K562 (cell line): ENCODE measurements at regions not wholly inside any gene's neighbourhood (a gene's known extent, or its start where the extent isn't known, plus 50 kb on each side); places are given as distances from the start of the nearest gene placed in this dataset.

ENCODE experiments used
- HDAC8 ChIP-seq: fragments of 450-650 bp; IDR thresholded peaks from 2 replicates; pipeline ENCODE4 v1.6.1; 2016; ENCODE audit warnings: mild to moderate bottlenecking, missing genetic modification characterization, moderate library complexity, missing compliant biosample characterization
- HNRNPUL1 ChIP-seq: fragments of 200-400 bp; formaldehyde crosslinking; IDR thresholded peaks from 2 replicates; pipeline ENCODE4 v1.6.1; 2017; ENCODE audit warnings: low read length
- TF ChIP-seq, protein P1 (sequence below), 3 experiments: IDR thresholded peaks in 2 of 3; conservative IDR thresholded peaks in 1 of 3; 2 replicates each; pipeline ENCODE4 v1.5.1; 2011 to 2012; ENCODE audit warnings: low read length in 3 of 3, mild to moderate bottlenecking in 3 of 3, control low read depth in 2 of 3, improper control_type of control experiment in 1 of 3, inconsistent platforms in 1 of 3, low read depth in 1 of 3, mixed read lengths in 1 of 3, moderate library complexity in 1 of 3; ENCODE audit not compliant: insufficient read depth in 2 of 3
- TF ChIP-seq, protein P2 (sequence below), 2 experiments: fragments of 450-650 bp in 1 of 2; sonication (generic) in 1 of 2; formaldehyde crosslinking; conservative IDR thresholded peaks; 2 replicates each; pipeline versions ENCODE4 v1.4.0 to v1.8.1; 2020 to 2022; ENCODE audit warnings: mild to moderate bottlenecking in 1 of 2, missing genetic modification reagents in 1 of 2

DNA sequence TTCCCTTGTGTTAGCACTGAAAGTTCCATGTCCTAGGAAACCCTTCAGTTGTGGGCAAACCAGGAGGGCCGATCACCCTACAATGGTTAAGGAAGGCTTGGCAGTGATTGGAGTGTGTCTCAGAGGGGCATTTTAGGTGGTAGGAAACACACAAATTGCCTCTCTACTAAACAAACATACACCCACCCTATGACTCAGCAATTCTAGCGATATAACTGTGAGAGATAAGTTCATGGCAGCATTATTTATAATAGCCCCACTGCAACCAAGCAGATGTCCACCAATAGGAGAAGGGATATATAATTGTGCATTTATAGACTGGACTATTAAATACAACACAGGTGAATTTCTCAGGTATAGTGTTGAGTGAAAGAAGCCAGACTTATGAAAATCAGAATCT lies 543.1 kb downstream of the UQCRFS1 start:
- TF ChIP-seq HNRNPUL1 (no peak), HDAC8 (tag) (no peak)
- TF ChIP-seq, protein P1, sequence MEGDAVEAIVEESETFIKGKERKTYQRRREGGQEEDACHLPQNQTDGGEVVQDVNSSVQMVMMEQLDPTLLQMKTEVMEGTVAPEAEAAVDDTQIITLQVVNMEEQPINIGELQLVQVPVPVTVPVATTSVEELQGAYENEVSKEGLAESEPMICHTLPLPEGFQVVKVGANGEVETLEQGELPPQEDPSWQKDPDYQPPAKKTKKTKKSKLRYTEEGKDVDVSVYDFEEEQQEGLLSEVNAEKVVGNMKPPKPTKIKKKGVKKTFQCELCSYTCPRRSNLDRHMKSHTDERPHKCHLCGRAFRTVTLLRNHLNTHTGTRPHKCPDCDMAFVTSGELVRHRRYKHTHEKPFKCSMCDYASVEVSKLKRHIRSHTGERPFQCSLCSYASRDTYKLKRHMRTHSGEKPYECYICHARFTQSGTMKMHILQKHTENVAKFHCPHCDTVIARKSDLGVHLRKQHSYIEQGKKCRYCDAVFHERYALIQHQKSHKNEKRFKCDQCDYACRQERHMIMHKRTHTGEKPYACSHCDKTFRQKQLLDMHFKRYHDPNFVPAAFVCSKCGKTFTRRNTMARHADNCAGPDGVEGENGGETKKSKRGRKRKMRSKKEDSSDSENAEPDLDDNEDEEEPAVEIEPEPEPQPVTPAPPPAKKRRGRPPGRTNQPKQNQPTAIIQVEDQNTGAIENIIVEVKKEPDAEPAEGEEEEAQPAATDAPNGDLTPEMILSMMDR (IDR thresholded peaks at IDR 0.05 in 2 of 3, conservative IDR thresholded peaks at IDR 0.05 in 1 of 3; ENCODE audit: insufficient read depth in 2 of 3, low read depth in 1 of 3, low read length in 3 of 3): no peak
- TF ChIP-seq, protein P2, sequence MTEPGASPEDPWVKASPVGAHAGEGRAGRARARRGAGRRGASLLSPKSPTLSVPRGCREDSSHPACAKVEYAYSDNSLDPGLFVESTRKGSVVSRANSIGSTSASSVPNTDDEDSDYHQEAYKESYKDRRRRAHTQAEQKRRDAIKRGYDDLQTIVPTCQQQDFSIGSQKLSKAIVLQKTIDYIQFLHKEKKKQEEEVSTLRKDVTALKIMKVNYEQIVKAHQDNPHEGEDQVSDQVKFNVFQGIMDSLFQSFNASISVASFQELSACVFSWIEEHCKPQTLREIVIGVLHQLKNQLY (CRISPR knock-in tag; conservative IDR thresholded peaks at IDR 0.05): no peak
